ENCODE measurements at regions not wholly inside any gene's neighbourhood (a gene's known extent, or its start where the extent isn't known, plus 50 kb on each side); places are given as distances from the start of the nearest gene placed in this dataset.

- ATAC-seq (ENCODE audit: low read depth) (no peak), DNase-seq (no peak)
- no peaks in the 10 kb centered on the region for H3K79me1 ChIP-seq (ENCODE audit: low read depth in 1 of 2, low read length in 2 of 2)
- H2BK15ac ChIP-seq (ENCODE audit: low read depth, low read length), result no peak overlapping the region
- no peak for TF ChIP-seq USF2 (IDR thresholded peaks at IDR 0.05; ENCODE audit: low read depth, low read length)
- intact Hi-C loops (cut with micrococcal nuclease) (no loop called here), dilution Hi-C loops (cut with HindIII; ENCODE audit: low sequenced_read_pairs, unreplicated experiment) (no loop called here), in situ Hi-C loops (cut with MboI; ENCODE audit: low sequenced_read_pairs) (loop anchor here (25.0 kb wide), 1 partner anchor 597 kb away; no protein-coding TSS in a partner anchor)
- no peak overlapping the region for H3K4me2 ChIP-seq (ENCODE audit: low read depth, low read length)
- H3K4me1 ChIP-seq (ENCODE audit: control insufficient read depth, insufficient read depth, low read length), result no peaks in the 10 kb centered on the region
- H3K4me3 ChIP-seq (ENCODE audit: insufficient read depth, low read depth, low read length), result no peak overlapping the region
- H4K5ac ChIP-seq (ENCODE audit: low read depth, low read length), result no peak overlapping the region
- no peak overlapping the region for H2AK5ac ChIP-seq (ENCODE audit: low read depth, low read length)
- no peaks in the 10 kb centered on the region; the same call in 1 of the 2 replicates for H4K20me1 ChIP-seq (ENCODE audit: insufficient read depth, low read length)
- H2AK9ac ChIP-seq (replicated peaks; ENCODE audit: low read depth, low read length, poor library complexity), result no peak overlapping the region
- H3K9ac ChIP-seq (ENCODE audit: low read depth, low read length), result no peak overlapping the region
- H2BK5ac ChIP-seq (ENCODE audit: low read depth, low read length, poor library complexity, severe bottlenecking), result no peak overlapping the region
- no peaks in the 10 kb centered on the region for H3K27me3 ChIP-seq (ENCODE audit: control insufficient read depth, insufficient read depth, low read length)
- no peak overlapping the region for H4K91ac ChIP-seq (ENCODE audit: insufficient read depth, low read depth, low read length)
- no peak overlapping the region for H3K14ac ChIP-seq (replicated peaks; ENCODE audit: low read depth, low read length)
- no peak overlapping the region for H3K27ac ChIP-seq (ENCODE audit: insufficient read depth, low read length)
- H3K9me3 ChIP-seq (ENCODE audit: control insufficient read depth, insufficient read depth, low read length), result no peaks in the 10 kb centered on the region; the same call in 1 of the 2 replicates
- no peak overlapping the region for H3K18ac ChIP-seq (ENCODE audit: low read depth, low read length)
- ChIA-PET CTCF (interaction anchor here (0.6 to 1.5 kb wide), 8 partner anchors 11 to 196 kb away, joined by 3 to 9 read pairs (median 6); no protein-coding TSS in a partner anchor), POLR2A (ENCODE audit: unreplicated experiment) (no interaction called here)
- no peak overlapping the region for H3K56ac ChIP-seq (ENCODE audit: extremely low read depth, insufficient read depth, low read length)
- H2AFZ ChIP-seq (replicated peaks; ENCODE audit: low read length, poor library complexity), result no peak overlapping the region
- H4K8ac ChIP-seq (ENCODE audit: low read depth in 2 of 2, low read length in 2 of 2), result no peak overlapping the region
- WGBS, 2 experiments (ENCODE audit: extremely low coverage in 2 of 2, insufficient read length in 1 of 2), result 100% methylated on average over 2 of the region's 5 CpGs; no CpG with 5 or more reads in 1 of the 2 experiments
- no peak overlapping the region for H2BK20ac ChIP-seq (ENCODE audit: low read depth, low read length)
- no peaks in the 10 kb centered on the region for H3K36me3 ChIP-seq (ENCODE audit: control insufficient read depth, insufficient read depth, low read length)
- no peak overlapping the region for H2BK120ac ChIP-seq (ENCODE audit: low read depth, low read length)
- no peak overlapping the region for H3K4ac ChIP-seq (ENCODE audit: low read depth, low read length)
- BruUV-seq (replicated peaks), result no TSS peak
- H3K23ac ChIP-seq (ENCODE audit: low read depth, low read length), result no peak overlapping the region
- no peaks in the 10 kb centered on the region for H3K9me1 ChIP-seq (ENCODE audit: insufficient read depth, low read length)
Measured at GRCh38 chr13:99034333-99035085, 56.6 kb upstream of the DOCK9 start.
